Calu3 (cell line): ENCODE measurements at regions not wholly inside any gene's neighbourhood (a gene's known extent, or its start where the extent isn't known, plus 50 kb on each side); places are given as distances from the start of the nearest gene placed in this dataset.
A peak's percentile ranks its signal among the peaks of the same experiment; 100 is the strongest.

ENCODE experiments used
- BruUV-seq: library from RNA; stranded (reverse); fragments of 400-500 nt; replicated peaks from 2 replicates; lab custom pipeline; 2021; lab: Mats Ljungman, UMichigan
- CTCF ChIA-PET: fragments of 300-600 bp; sonication (Branson Sonifier 250); formaldehyde crosslinking; loops from one replicate; lab custom pipeline; 2022; ENCODE audit warnings: antibody characterized with exemption; lab: Charles Lee
- DNase-seq: peaks from one replicate; pipeline ENCODE4 v3.0.0; 2022
- H3K27ac Mint-ChIP-seq: one replicate; pipeline ENCODE4 v1.8.0; 2022; ENCODE audit warnings: mixed read lengths; ENCODE audit not compliant: unreplicated experiment
- H3K27me3 Mint-ChIP-seq: one replicate; pipeline ENCODE4 v1.8.0; 2022; ENCODE audit warnings: mixed read lengths; ENCODE audit not compliant: unreplicated experiment
- H3K36me3 Mint-ChIP-seq: one replicate; pipeline ENCODE4 v1.8.0; 2022; ENCODE audit warnings: mild to moderate bottlenecking, moderate library complexity, mixed read lengths; ENCODE audit not compliant: insufficient read depth, unreplicated experiment
- H3K4me1 Mint-ChIP-seq: one replicate; pipeline ENCODE4 v1.8.0; 2022; ENCODE audit warnings: mild to moderate bottlenecking, low read depth, mixed read lengths; ENCODE audit not compliant: unreplicated experiment
- H3K4me3 Mint-ChIP-seq: one replicate; pipeline ENCODE4 v1.8.0; 2022; ENCODE audit warnings: mild to moderate bottlenecking, low read depth, moderate library complexity, mixed read lengths; ENCODE audit not compliant: unreplicated experiment
- H3K9me3 Mint-ChIP-seq: one replicate; pipeline ENCODE4 v1.8.0; 2022; ENCODE audit warnings: low read depth, mixed read lengths; ENCODE audit not compliant: unreplicated experiment
- CTCF ChIP-seq: fragments of 200-600 bp; IDR thresholded peaks from one replicate; pipeline ENCODE4 v1.8.0; 2022; ENCODE audit warnings: antibody characterized with exemption; ENCODE audit not compliant: unreplicated experiment
- intact Hi-C: fragments of 100-400 bp; cut with micrococcal nuclease; formaldehyde crosslinking; loops from one replicate; pipeline ENCODE4 v1.10.0; 2022; ENCODE audit not compliant: unreplicated experiment

- no peak for TF ChIP-seq CTCF
- no peak for DNase-seq
- H3K27ac Mint-ChIP-seq = no peak overlapping the region
- H3K4me1 Mint-ChIP-seq = peaks cover 35% of the 10 kb centered on the region
- intact Hi-C loops = no loop called here
- H3K9me3 Mint-ChIP-seq = peaks cover 7% of the 10 kb centered on the region
- no TSS peak for BruUV-seq
- CTCF ChIA-PET = no interaction called here
- peaks cover 17% of the 10 kb centered on the region for H3K36me3 Mint-ChIP-seq
- H3K27me3 Mint-ChIP-seq = no peaks in the 10 kb centered on the region
- no peak overlapping the region for H3K4me3 Mint-ChIP-seq
Observed at GRCh38 chr6:11370191-11371018, 137.9 kb upstream of the NEDD9 start.

- peak overlapping the region; percentile 83 for H3K27ac Mint-ChIP-seq
- intact Hi-C loops = no loop called here
- DNase-seq = no peak
- peaks cover 41% of the 10 kb centered on the region for H3K4me1 Mint-ChIP-seq
- H3K4me3 Mint-ChIP-seq = no peak overlapping the region
- H3K36me3 Mint-ChIP-seq = peaks cover 17% of the 10 kb centered on the region
- BruUV-seq = no TSS peak
- CTCF ChIA-PET = no interaction called here
- H3K9me3 Mint-ChIP-seq = peaks cover 7% of the 10 kb centered on the region
- TF ChIP-seq CTCF = no peak
- H3K27me3 Mint-ChIP-seq = no peaks in the 10 kb centered on the region
Observed at GRCh38 chr6:11368760-11369159, 136.3 kb upstream of the NEDD9 start.

- Mint-ChIP-seq H3K4me3 (no peak overlapping the region), H3K27ac (peak overlapping the region; percentile 83), H3K9me3 (peaks cover 7% of the 10 kb centered on the region), H3K27me3 (no peaks in the 10 kb centered on the region), H3K4me1 (peaks cover 41% of the 10 kb centered on the region), H3K36me3 (peaks cover 17% of the 10 kb centered on the region)
- CTCF ChIA-PET = no interaction called here
- BruUV-seq = no TSS peak
- no peak for TF ChIP-seq CTCF
- intact Hi-C loops = no loop called here
- DNase-seq = no peak
Observed at GRCh38 chr6:11368264-11368663, 135.8 kb upstream of the NEDD9 start.

GRCh38 chr6:11367638-11368199 is 135.3 kb upstream of the NEDD9 start:
- DNase-seq = peak; percentile 34

More at GRCh38 chr6:11367638-11368199, 135.3 kb upstream of the NEDD9 start:
- TF ChIP-seq CTCF = no peak
- Mint-ChIP-seq H3K36me3 (peaks cover 17% of the 10 kb centered on the region), H3K4me1 (peaks cover 41% of the 10 kb centered on the region), H3K27ac (peak overlapping the region; percentile 83), H3K4me3 (peak overlapping the region; percentile 21), H3K27me3 (no peaks in the 10 kb centered on the region), H3K9me3 (peaks cover 7% of the 10 kb centered on the region)
- BruUV-seq = no TSS peak
- CTCF ChIA-PET = interaction anchor here (0.6 to 1.4 kb wide), 3 partner anchors 22 to 66 kb away, joined by 3 to 4 read pairs (median 3); no protein-coding TSS in a partner anchor
- intact Hi-C loops = no loop called here
